Right renal pelvis (tissue), 4 donors: ENCODE measurements at regions not wholly inside any gene's neighbourhood (a gene's known extent, or its start where the extent isn't known, plus 50 kb on each side); places are given as distances from the start of the nearest gene placed in this dataset.

Experiments
- DNase-seq, 4 donors: peaks; one replicate each; pipeline ENCODE4 v3.0.0-alpha.2; 2013; ENCODE audit warnings: low read depth in 4 of 4, low spot score in 3 of 4, missing footprints in 1 of 4

- DNase-seq, result peak; percentile 41 to 67 (median 46)
Observed at GRCh38 chr12:38138225-38139221, 178.1 kb upstream of the ALG10B start.

- DNase-seq, result no peak
Observed at GRCh38 chr12:38139456-38139855, 177.1 kb upstream of the ALG10B start.

GRCh38 chr12:38141239-38141638, 175.3 kb upstream of the ALG10B start:
- no peak for DNase-seq

- no peak for DNase-seq
Observed at GRCh38 chr12:38141861-38142260, 174.7 kb upstream of the ALG10B start.

- DNase-seq, result no peak
Observed at GRCh38 chr12:38142974-38143373, 173.6 kb upstream of the ALG10B start.

- DNase-seq, result no peak
Observed at GRCh38 chr12:38144049-38144448, 172.5 kb upstream of the ALG10B start.

- no peak for DNase-seq
Observed at GRCh38 chr12:38144601-38145436, 171.8 kb upstream of the ALG10B start.

GRCh38 chr12:38149395-38150073, 167.0 kb upstream of the ALG10B start:
- DNase-seq, result no peak

GRCh38 chr12:38151991-38152700, 164.4 kb upstream of the ALG10B start:
- no peak for DNase-seq

- DNase-seq, result no peak
Observed at GRCh38 chr12:38152816-38153736, 163.5 kb upstream of the ALG10B start.

GRCh38 chr12:38153737-38154061, 162.9 kb upstream of the ALG10B start:
- no peak for DNase-seq

GRCh38 chr12:38154096-38155019, 162.2 kb upstream of the ALG10B start:
- no peak for DNase-seq

GRCh38 chr12:38155020-38155395, 161.6 kb upstream of the ALG10B start:
- no peak for DNase-seq

GRCh38 chr12:38155526-38156496, 160.8 kb upstream of the ALG10B start:
- DNase-seq, result no peak

- no peak for DNase-seq
Observed at GRCh38 chr12:38156497-38157245, 159.9 kb upstream of the ALG10B start.

- no peak for DNase-seq
Observed at GRCh38 chr12:38157274-38157932, 159.2 kb upstream of the ALG10B start.
